Suprapubic skin (tissue), 4 donors: ENCODE measurements at regions not wholly inside any gene's neighbourhood (a gene's known extent, or its start where the extent isn't known, plus 50 kb on each side); places are given as distances from the start of the nearest gene placed in this dataset.

Source experiments
- DNase-seq, 2 donors: peaks; one replicate each; pipeline ENCODE4 v3.0.0-alpha.2; 2019; ENCODE audit warnings: low spot score in 2 of 2
- H3K27ac ChIP-seq: fragments of 200-600 bp; sonication (generic); one replicate; pipeline ENCODE4 v1.5.1; 2019
- H3K27me3 ChIP-seq: fragments of 200-600 bp; sonication (generic); one replicate; pipeline ENCODE4 v1.5.1; 2019
- H3K36me3 ChIP-seq: fragments of 200-600 bp; sonication (generic); one replicate; pipeline ENCODE4 v1.5.1; 2019
- H3K4me1 ChIP-seq: fragments of 200-600 bp; sonication (generic); one replicate; pipeline ENCODE4 v1.5.1; 2019
- H3K4me3 ChIP-seq: fragments of 200-600 bp; sonication (generic); one replicate; pipeline ENCODE4 v1.5.1; 2019; ENCODE audit warnings: mild to moderate bottlenecking
- H3K9me3 ChIP-seq: fragments of 200-600 bp; sonication (generic); one replicate; pipeline ENCODE4 v1.5.1; 2019
- CTCF ChIP-seq, 2 donors: fragments of 200-600 bp in 1 of 2; fragments of 450-650 bp in 1 of 2; sonication (generic) in 1 of 2; IDR thresholded peaks; one replicate each; pipeline ENCODE4 v1.5.1; 2016 to 2019; ENCODE audit warnings: antibody characterized with exemption in 2 of 2, mild to moderate bottlenecking in 1 of 2, moderate library complexity in 1 of 2
- EP300 ChIP-seq: sonication (generic); formaldehyde crosslinking; IDR thresholded peaks from one replicate; pipeline ENCODE4 v1.6.1; 2017; ENCODE audit warnings: antibody characterized with exemption
- POLR2A ChIP-seq, 2 donors: fragments of 450-650 bp; IDR thresholded peaks; one replicate each; pipeline ENCODE4 v1.6.1; 2017; ENCODE audit warnings: antibody characterized with exemption in 2 of 2, mild to moderate bottlenecking in 2 of 2, moderate library complexity in 2 of 2
- POLR2AphosphoS5 ChIP-seq, 3 donors: sonication (generic); formaldehyde crosslinking; IDR thresholded peaks; one replicate each; pipeline ENCODE4 v1.6.1; 2017; ENCODE audit warnings: antibody characterized with exemption in 3 of 3
- WGBS: methylation state at CpG from one replicate; pipeline ENCODE4 v1.1.5; 2018; 5-methylcytosine and 5-hydroxymethylcytosine counted together

- no peaks in the 10 kb centered on the region for H3K36me3 ChIP-seq
- H3K4me3 ChIP-seq = no peak overlapping the region
- no peak overlapping the region for H3K27ac ChIP-seq
- TF ChIP-seq POLR2AphosphoS5 (IDR thresholded peaks at IDR 0.05) = no peak
- no peak for TF ChIP-seq EP300
- no peak for TF ChIP-seq POLR2A (IDR thresholded peaks at IDR 0.05)
- TF ChIP-seq CTCF (IDR thresholded peaks at IDR 0.05) = no peak
- no peak for DNase-seq
- no peaks in the 10 kb centered on the region for H3K27me3 ChIP-seq
- WGBS = 85% methylated on average over 1 of the region's 1 CpG
- H3K4me1 ChIP-seq = no peaks in the 10 kb centered on the region
- peaks cover 11% of the 10 kb centered on the region for H3K9me3 ChIP-seq
These were observed 619.9 kb upstream of the SLIT2 start for GRCh38 chr4:19631814-19632213.

- TF ChIP-seq CTCF (IDR thresholded peaks at IDR 0.05) (no peak), EP300 (no peak), POLR2AphosphoS5 (IDR thresholded peaks at IDR 0.05) (no peak), POLR2A (IDR thresholded peaks at IDR 0.05) (no peak)
- no peaks in the 10 kb centered on the region for H3K27me3 ChIP-seq
- no peak overlapping the region for H3K4me3 ChIP-seq
- no peaks in the 10 kb centered on the region for H3K36me3 ChIP-seq
- WGBS = 100% methylated on average over 1 of the region's 1 CpG
- no peak overlapping the region for H3K27ac ChIP-seq
- no peak for DNase-seq
- no peaks in the 10 kb centered on the region for H3K9me3 ChIP-seq
- H3K4me1 ChIP-seq = no peaks in the 10 kb centered on the region
These were observed 627.8 kb upstream of the SLIT2 start for GRCh38 chr4:19623866-19624265.

GRCh38 chr4:19615086-19615689 is 636.5 kb upstream of the SLIT2 start:
- Histone ChIP-seq H3K4me1 (no peaks in the 10 kb centered on the region), H3K9me3 (peaks cover 8% of the 10 kb centered on the region), H3K27ac (no peak overlapping the region), H3K27me3 (no peaks in the 10 kb centered on the region), H3K4me3 (no peak overlapping the region), H3K36me3 (no peaks in the 10 kb centered on the region)
- 100% methylated on average over 1 of the region's 5 CpGs for WGBS
- TF ChIP-seq CTCF (IDR thresholded peaks at IDR 0.05) (no peak), EP300 (no peak)
- DNase-seq = no peak

GRCh38 chr4:19614171-19614570 is 637.5 kb upstream of the SLIT2 start:
- H3K4me3 ChIP-seq = no peak overlapping the region
- TF ChIP-seq POLR2A (IDR thresholded peaks at IDR 0.05) (no peak), EP300 (no peak), POLR2AphosphoS5 (IDR thresholded peaks at IDR 0.05) (no peak), CTCF (IDR thresholded peaks at IDR 0.05) (no peak)
- no peak overlapping the region for H3K27ac ChIP-seq
- peaks cover 8% of the 10 kb centered on the region for H3K9me3 ChIP-seq
- no peaks in the 10 kb centered on the region for H3K36me3 ChIP-seq
- no peaks in the 10 kb centered on the region for H3K27me3 ChIP-seq
- WGBS = 89% methylated on average over 1 of the region's 1 CpG
- H3K4me1 ChIP-seq = no peaks in the 10 kb centered on the region
- DNase-seq = no peak

GRCh38 chr4:19596342-19596741 is 655.4 kb upstream of the SLIT2 start:
- TF ChIP-seq EP300 (no peak), CTCF (IDR thresholded peaks at IDR 0.05) (no peak), POLR2A (IDR thresholded peaks at IDR 0.05) (no peak), POLR2AphosphoS5 (IDR thresholded peaks at IDR 0.05) (no peak)
- Histone ChIP-seq H3K36me3 (no peaks in the 10 kb centered on the region), H3K9me3 (no peaks in the 10 kb centered on the region), H3K4me3 (no peak overlapping the region), H3K27ac (no peak overlapping the region), H3K27me3 (no peaks in the 10 kb centered on the region), H3K4me1 (no peaks in the 10 kb centered on the region)
- no peak for DNase-seq
- WGBS = 52% methylated on average over 2 of the region's 2 CpGs
